ENCODE measurements at regions not wholly inside any gene's neighbourhood (a gene's known extent, or its start where the extent isn't known, plus 50 kb on each side); places are given as distances from the start of the nearest gene placed in this dataset.

GRCh38 chr16:6929868-6930267 lies 402.8 kb upstream of the RBFOX1 start:
- no peak overlapping the region for H3K4me3 ChIP-seq (ENCODE audit: low read length)
- ChIA-PET POLR2A (ENCODE audit: unreplicated experiment) (no interaction called here), CTCF (no interaction called here)

DNA sequence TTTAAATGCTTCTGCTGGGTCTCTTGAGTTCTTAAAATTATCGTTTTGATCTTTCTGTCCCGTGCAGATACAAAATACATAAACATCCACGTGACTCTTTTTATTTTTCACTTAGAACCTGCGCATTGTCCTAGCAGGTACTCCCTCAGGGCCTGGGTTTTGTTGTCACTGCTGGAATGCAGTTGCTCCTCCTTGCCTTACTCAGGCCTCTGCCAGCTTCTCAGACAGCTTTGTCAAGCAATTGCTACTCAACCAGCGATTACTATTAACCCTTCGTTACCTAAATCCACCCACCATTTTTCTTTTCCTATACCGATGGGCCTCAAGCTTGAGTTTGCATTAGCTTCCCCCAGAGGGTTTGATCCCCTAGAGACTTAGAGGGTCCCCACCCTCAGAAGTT lies 405.9 kb upstream of the RBFOX1 start:
- no TSS peak for BruUV-seq (replicated peaks)
- Histone ChIP-seq H3K79me2 (ENCODE audit: low read length) (no peaks in the 10 kb centered on the region), H2AFZ (ENCODE audit: low read length) (no peak overlapping the region), H3K36me3 (ENCODE audit: low read depth, low read length) (no peaks in the 10 kb centered on the region), H3K4me2 (ENCODE audit: low read length) (no peak overlapping the region), H3K9ac (ENCODE audit: low read length) (no peak overlapping the region), H3K27ac (ENCODE audit: low read length) (no peak overlapping the region), H3K27me3 (ENCODE audit: low read length) (no peaks in the 10 kb centered on the region), H4K20me1 (ENCODE audit: low read length) (no peaks in the 10 kb centered on the region), H3K4me3 (ENCODE audit: low read length) (no peak overlapping the region), H3K4me1 (ENCODE audit: insufficient read depth, low read length) (no peaks in the 10 kb centered on the region), H3K9me2 (replicated peaks; ENCODE audit: low read length) (no peaks in the 10 kb centered on the region), H3K9me3 (ENCODE audit: low read length) (no peaks in the 10 kb centered on the region), H3F3A (ENCODE audit: low read length, unreplicated experiment) (no peaks in the 10 kb centered on the region)
- ATAC-seq (no peak), DNase-seq (no peak)
- intact Hi-C loops (cut with micrococcal nuclease) = no loop called here
- ChIA-PET CTCF (no interaction called here), POLR2A (ENCODE audit: unreplicated experiment) (no interaction called here)
- TF ChIP-seq, protein P1, sequence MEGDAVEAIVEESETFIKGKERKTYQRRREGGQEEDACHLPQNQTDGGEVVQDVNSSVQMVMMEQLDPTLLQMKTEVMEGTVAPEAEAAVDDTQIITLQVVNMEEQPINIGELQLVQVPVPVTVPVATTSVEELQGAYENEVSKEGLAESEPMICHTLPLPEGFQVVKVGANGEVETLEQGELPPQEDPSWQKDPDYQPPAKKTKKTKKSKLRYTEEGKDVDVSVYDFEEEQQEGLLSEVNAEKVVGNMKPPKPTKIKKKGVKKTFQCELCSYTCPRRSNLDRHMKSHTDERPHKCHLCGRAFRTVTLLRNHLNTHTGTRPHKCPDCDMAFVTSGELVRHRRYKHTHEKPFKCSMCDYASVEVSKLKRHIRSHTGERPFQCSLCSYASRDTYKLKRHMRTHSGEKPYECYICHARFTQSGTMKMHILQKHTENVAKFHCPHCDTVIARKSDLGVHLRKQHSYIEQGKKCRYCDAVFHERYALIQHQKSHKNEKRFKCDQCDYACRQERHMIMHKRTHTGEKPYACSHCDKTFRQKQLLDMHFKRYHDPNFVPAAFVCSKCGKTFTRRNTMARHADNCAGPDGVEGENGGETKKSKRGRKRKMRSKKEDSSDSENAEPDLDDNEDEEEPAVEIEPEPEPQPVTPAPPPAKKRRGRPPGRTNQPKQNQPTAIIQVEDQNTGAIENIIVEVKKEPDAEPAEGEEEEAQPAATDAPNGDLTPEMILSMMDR (conservative IDR thresholded peaks at IDR 0.05; ENCODE audit: low read depth, low read length) = no peak
- TF ChIP-seq EZH2phosphoT487 (IDR thresholded peaks at IDR 0.05; ENCODE audit: borderline replicate concordance, low read length) = no peak
- TF ChIP-seq EZH2 (IDR thresholded peaks at IDR 0.05; ENCODE audit: low read length, unreplicated experiment) = no peak

More at GRCh38 chr16:6929868-6930267, 402.8 kb upstream of the RBFOX1 start:
- Histone ChIP-seq H3K4me1 (ENCODE audit: insufficient read depth, low read length) (no peaks in the 10 kb centered on the region), H2AFZ (ENCODE audit: low read length) (no peak overlapping the region), H3K27ac (ENCODE audit: low read length) (no peak overlapping the region), H3K9ac (ENCODE audit: low read length) (no peak overlapping the region), H3K79me2 (ENCODE audit: low read length) (no peaks in the 10 kb centered on the region), H3F3A (ENCODE audit: low read length, unreplicated experiment) (no peaks in the 10 kb centered on the region), H3K9me3 (ENCODE audit: low read length) (no peaks in the 10 kb centered on the region), H3K9me2 (replicated peaks; ENCODE audit: low read length) (no peaks in the 10 kb centered on the region), H3K27me3 (ENCODE audit: low read length) (no peaks in the 10 kb centered on the region), H3K36me3 (ENCODE audit: low read depth, low read length) (no peaks in the 10 kb centered on the region), H4K20me1 (ENCODE audit: low read length) (no peaks in the 10 kb centered on the region), H3K4me2 (ENCODE audit: low read length) (no peak overlapping the region)
- no peak for DNase-seq
- no peak for ATAC-seq
- no peak for TF ChIP-seq EZH2 (IDR thresholded peaks at IDR 0.05; ENCODE audit: low read length, unreplicated experiment)
- TF ChIP-seq, protein P1 (conservative IDR thresholded peaks at IDR 0.05; ENCODE audit: low read depth, low read length) = no peak
- intact Hi-C loops (cut with micrococcal nuclease) = no loop called here
- BruUV-seq (replicated peaks) = no TSS peak

DNA sequence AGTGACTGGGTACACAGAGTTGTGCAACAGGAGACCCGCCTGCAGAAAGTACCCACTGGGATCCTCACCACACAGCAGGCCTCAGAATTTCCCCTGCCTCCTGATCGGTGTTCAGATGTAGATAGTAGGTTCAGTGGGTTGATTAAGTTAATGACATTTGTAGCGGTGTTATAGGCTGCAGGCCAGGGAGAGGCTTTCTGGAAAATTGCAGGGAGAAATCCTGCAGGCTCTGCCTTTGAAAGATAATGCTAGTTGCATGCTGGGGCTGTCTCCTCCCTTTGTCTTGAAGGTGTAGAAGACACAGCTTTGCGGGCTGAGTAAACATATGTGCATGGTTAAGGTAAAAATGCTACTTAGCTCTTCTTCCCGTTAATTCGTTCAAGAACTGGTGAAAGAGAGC lies 406.3 kb upstream of the RBFOX1 start:
- CTCF ChIA-PET = no interaction called here
- Histone ChIP-seq H3K4me3 (ENCODE audit: low read length) (no peak overlapping the region), H3K4me1 (ENCODE audit: insufficient read depth, low read length) (no peaks in the 10 kb centered on the region), H2AFZ (ENCODE audit: low read length) (no peak overlapping the region), H3K9ac (ENCODE audit: low read length) (no peak overlapping the region), H4K20me1 (ENCODE audit: low read length) (no peaks in the 10 kb centered on the region), H3K36me3 (ENCODE audit: low read depth, low read length) (no peaks in the 10 kb centered on the region), H3K79me2 (ENCODE audit: low read length) (no peaks in the 10 kb centered on the region), H3K27ac (ENCODE audit: low read length) (no peak overlapping the region), H3K4me2 (ENCODE audit: low read length) (no peak overlapping the region), H3K27me3 (ENCODE audit: low read length) (no peaks in the 10 kb centered on the region), H3F3A (ENCODE audit: low read length, unreplicated experiment) (no peaks in the 10 kb centered on the region), H3K9me3 (ENCODE audit: low read length) (no peaks in the 10 kb centered on the region), H3K9me2 (replicated peaks; ENCODE audit: low read length) (no peaks in the 10 kb centered on the region)
- BruUV-seq (replicated peaks) = no TSS peak
- intact Hi-C loops (cut with micrococcal nuclease) = no loop called here
- DNase-seq (no peak), ATAC-seq (no peak)
- POLR2A ChIA-PET (ENCODE audit: unreplicated experiment) = no interaction called here
- TF ChIP-seq EZH2 (IDR thresholded peaks at IDR 0.05; ENCODE audit: low read length, unreplicated experiment) (no peak), EZH2phosphoT487 (IDR thresholded peaks at IDR 0.05; ENCODE audit: borderline replicate concordance, low read length) (no peak)
- TF ChIP-seq, protein P1 (conservative IDR thresholded peaks at IDR 0.05; ENCODE audit: low read depth, low read length) = no peak
